SK-N-SH (cell line): ENCODE measurements at regions not wholly inside any gene's neighbourhood (a gene's known extent, or its start where the extent isn't known, plus 50 kb on each side); places are given as distances from the start of the nearest gene placed in this dataset.
A peak's percentile ranks its signal among the peaks of the same experiment; 100 is the strongest.

Source experiments
- CTCF ChIA-PET: fragments of 300-600, 350-600 bp; formaldehyde crosslinking; extraction: SDS; loops from one replicate; lab custom pipeline; 2021; lab: Yijun Ruan, JAX
- POLR2A ChIA-PET: fragments of 350-600 bp; sonication (Branson Sonifier 250); formaldehyde crosslinking; extraction: SDS; loops from one replicate; lab custom pipeline; 2020; ENCODE audit warnings: antibody characterized with exemption, inconsistent platforms; lab: Yijun Ruan, JAX
- DNase-seq: peaks from one replicate; pipeline ENCODE4 v3.0.0; 2012
- H2AFZ ChIP-seq: fragments of 200-600 bp; sonication (generic); 2 replicates; pipeline ENCODE4 v1.8.1; 2016; ENCODE audit warnings: antibody characterized with exemption, mild to moderate bottlenecking, low read depth
- H3F3A ChIP-seq: fragments of 200-600 bp; sonication (generic); replicated peaks from 2 replicates; pipeline ENCODE3; 2016; ENCODE audit warnings: antibody characterized with exemption, mild to moderate bottlenecking; ENCODE audit not compliant: insufficient read depth
- H3K27ac ChIP-seq, 2 experiments: fragments of 200-500 bp in 1 of 2; fragments of 200-600 bp in 1 of 2; sonication (Bioruptor generic) in 1 of 2; sonication (generic), shearing (Covaris generic) in 1 of 2; 2 replicates each; pipeline versions ENCODE4 v1.5.1 to v1.6.1; 2014 to 2016; ENCODE audit warnings: low read depth in 2 of 2, inconsistent platforms in 1 of 2, low read length in 1 of 2, mild to moderate bottlenecking in 1 of 2, mixed read lengths in 1 of 2
- H3K27me3 ChIP-seq: fragments of 200-600 bp; sonication (generic), shearing (Covaris generic); 2 replicates; pipeline ENCODE4 v1.6.1; 2016; ENCODE audit warnings: mixed run types; ENCODE audit not compliant: insufficient read depth
- H3K36me3 ChIP-seq, 2 experiments: fragments of 200-500 bp in 1 of 2; fragments of 200-600 bp in 1 of 2; sonication (Bioruptor generic) in 1 of 2; sonication (generic) in 1 of 2; replicated peaks in 1 of 2; 2 replicates each; pipeline versions ENCODE3 to v1.5.1; 2014 to 2016; ENCODE audit warnings: low read length in 1 of 2, mild to moderate bottlenecking in 1 of 2; ENCODE audit not compliant: insufficient read depth in 2 of 2, control insufficient read depth in 1 of 2
- H3K4me1 ChIP-seq, 2 experiments: fragments of 200-500 bp in 1 of 2; fragments of 200-600 bp in 1 of 2; sonication (Bioruptor generic) in 1 of 2; sonication (generic), shearing (Covaris generic) in 1 of 2; 2 replicates each; pipeline versions ENCODE4 v1.5.1 to v1.6.1; 2014 to 2016; ENCODE audit warnings: low read depth in 1 of 2, low read length in 1 of 2, mixed run types in 1 of 2; ENCODE audit not compliant: insufficient read depth in 2 of 2, control insufficient read depth in 1 of 2
- H3K4me2 ChIP-seq: fragments of 200-600 bp; sonication (generic), shearing (Covaris generic); 2 replicates; pipeline ENCODE4 v1.6.1; 2017; ENCODE audit warnings: mixed run types
- H3K4me3 ChIP-seq, 2 experiments: fragments of 200-500 bp in 1 of 2; fragments of 200-600 bp in 1 of 2; sonication (Bioruptor generic) in 1 of 2; sonication (generic), shearing (Covaris generic) in 1 of 2; 2 replicates each; pipeline versions ENCODE4 v1.5.1 to v1.8.1; 2014 to 2016; ENCODE audit warnings: low read depth in 2 of 2, inconsistent platforms in 1 of 2, low read length in 1 of 2, mild to moderate bottlenecking in 1 of 2, mixed read lengths in 1 of 2, moderate library complexity in 1 of 2
- H3K79me2 ChIP-seq: fragments of 200-600 bp; sonication (generic); 2 replicates; pipeline ENCODE4 v1.8.1; 2017; ENCODE audit warnings: mild to moderate bottlenecking; ENCODE audit not compliant: insufficient read depth
- H3K9ac ChIP-seq: fragments of 200-600 bp; sonication (generic); 2 replicates; pipeline ENCODE4 v1.6.1; 2017; ENCODE audit warnings: mixed run types
- H3K9me2 ChIP-seq: fragments of 200-600 bp; sonication (generic); 2 replicates; pipeline ENCODE4 v1.6.1; 2017; ENCODE audit warnings: mixed run types
- H3K9me3 ChIP-seq: fragments of 200-600 bp; sonication (generic); 2 replicates; pipeline ENCODE4 v1.6.1; 2017; ENCODE audit warnings: mixed run types, mild to moderate bottlenecking, moderate library complexity
- H4K20me1 ChIP-seq: fragments of 200-600 bp; sonication (generic); 2 replicates; pipeline ENCODE4 v1.6.1; 2017; ENCODE audit warnings: mild to moderate bottlenecking, mixed run types; ENCODE audit not compliant: insufficient read depth
- CHD2 ChIP-seq: fragments of 150-350 bp; IDR thresholded peaks from 2 replicates; pipeline ENCODE4 v1.6.1; 2018; ENCODE audit warnings: low read length; ENCODE audit not compliant: partially characterized antibody
- ELF1 ChIP-seq: IDR thresholded peaks from 2 replicates; pipeline ENCODE4 v1.4.0; 2012
- EP300 ChIP-seq, 2 experiments: IDR thresholded peaks; 2 replicates each; pipeline versions ENCODE4 v1.4.0 to v1.6.1; 2012; ENCODE audit warnings: borderline replicate concordance in 1 of 2, low read depth in 1 of 2, low read length in 1 of 2
- FOSL2 ChIP-seq: IDR thresholded peaks from 2 replicates; pipeline ENCODE4 v1.4.0; 2012; ENCODE audit warnings: low read depth, mild to moderate bottlenecking, moderate library complexity, borderline replicate concordance
- FOXM1 ChIP-seq: IDR thresholded peaks from 2 replicates; pipeline ENCODE4 v1.4.0; 2012; ENCODE audit warnings: low read depth, mild to moderate bottlenecking
- GABPA ChIP-seq: IDR thresholded peaks from 2 replicates; pipeline ENCODE4 v1.4.0; 2012; ENCODE audit warnings: low read depth, mild to moderate bottlenecking
- GATA2 ChIP-seq: sonication (generic); formaldehyde crosslinking; IDR thresholded peaks from 2 replicates; pipeline ENCODE4 v1.5.0; 2020; ENCODE audit warnings: mild to moderate bottlenecking, missing genetic modification reagents
- MEF2A ChIP-seq: IDR thresholded peaks from 2 replicates; pipeline ENCODE4 v1.4.0; 2012; ENCODE audit warnings: low read depth, borderline replicate concordance
- MXI1 ChIP-seq: IDR thresholded peaks from 2 replicates; pipeline ENCODE4 v1.6.1; 2012; ENCODE audit warnings: mild to moderate bottlenecking, low read depth, low read length, improper control_type of control experiment
- NFIC ChIP-seq: IDR thresholded peaks from 2 replicates; pipeline ENCODE4 v1.4.0; 2012; ENCODE audit warnings: borderline replicate concordance
- NRF1 ChIP-seq: IDR thresholded peaks from 2 replicates; pipeline ENCODE4 v1.6.1; 2012; ENCODE audit warnings: low read depth, mild to moderate bottlenecking, low read length
- RAD21 ChIP-seq: IDR thresholded peaks from 2 replicates; pipeline ENCODE4 v1.6.1; 2012; ENCODE audit warnings: mild to moderate bottlenecking, low read length
- RCOR1 ChIP-seq: fragments of 150-350 bp; IDR thresholded peaks from 2 replicates; pipeline ENCODE4 v1.6.1; 2017; ENCODE audit warnings: antibody characterized with exemption, low read length
- RFX5 ChIP-seq: IDR thresholded peaks from 2 replicates; pipeline ENCODE4 v1.6.1; 2012; ENCODE audit warnings: mild to moderate bottlenecking, improper control_type of control experiment, low read length
- SIN3A ChIP-seq: IDR thresholded peaks from 2 replicates; pipeline ENCODE4 v1.6.1; 2012; ENCODE audit warnings: low read depth, mild to moderate bottlenecking, low read length, moderate library complexity, borderline replicate concordance
- SMC3 ChIP-seq: IDR thresholded peaks from 2 replicates; pipeline ENCODE4 v1.6.1; 2012; ENCODE audit warnings: low read depth, low read length, improper control_type of control experiment
- TEAD4 ChIP-seq: IDR thresholded peaks from 2 replicates; pipeline ENCODE4 v1.4.0; 2012; ENCODE audit warnings: mild to moderate bottlenecking, borderline replicate concordance; ENCODE audit not compliant: insufficient read depth
- YY1 ChIP-seq: IDR thresholded peaks from 2 replicates; pipeline ENCODE4 v1.4.0; 2012; ENCODE audit warnings: low read depth, mild to moderate bottlenecking
- WGBS: methylation state at CpG from one replicate; pipeline ENCODE4 v1.1.6; 2017; ENCODE audit warnings: low lambda C conversion rate; 5-methylcytosine and 5-hydroxymethylcytosine counted together
- TF ChIP-seq, protein P1 (sequence below): IDR thresholded peaks from 2 replicates; pipeline ENCODE4; 2012
- TF ChIP-seq, protein P2 (sequence below): fragments of 150-350 bp; IDR thresholded peaks from 2 replicates; pipeline ENCODE4 v1.6.1; 2017; ENCODE audit warnings: antibody characterized with exemption, low read length, low read depth, borderline replicate concordance
- TF ChIP-seq, protein P3 (sequence below): fragments of 150-350 bp; IDR thresholded peaks from 2 replicates; pipeline ENCODE4 v1.6.1; 2016; ENCODE audit warnings: mild to moderate bottlenecking, low read depth, low read length
- TF ChIP-seq, protein P4 (sequence below): IDR thresholded peaks from 2 replicates; pipeline ENCODE4 v1.4.0; 2012; ENCODE audit warnings: low read depth
- TF ChIP-seq, protein P5 (sequence below): fragments of 200-600 bp; sonication (generic); IDR thresholded peaks from 2 replicates; pipeline ENCODE4 v1.6.1; 2017; ENCODE audit warnings: antibody characterized with exemption, mild to moderate bottlenecking, moderate library complexity

DNA sequence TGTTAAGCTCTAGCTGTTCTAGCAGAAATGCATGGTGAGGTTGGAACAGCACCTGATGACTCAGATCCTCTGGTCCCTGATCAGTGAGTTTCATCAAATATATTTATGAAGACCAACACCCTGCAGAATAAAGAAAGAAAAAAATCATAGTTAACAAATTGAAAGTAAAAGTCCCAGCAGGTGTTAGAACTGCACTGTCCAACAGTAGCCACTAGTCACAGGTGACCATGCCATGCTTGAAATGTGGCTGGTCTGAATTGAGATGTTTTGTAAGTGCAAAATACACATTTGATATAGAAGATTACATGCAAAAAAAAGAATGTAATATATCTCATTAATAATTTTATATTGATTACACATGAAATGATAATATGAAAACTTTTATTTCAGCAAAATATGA, 1010.7 kb upstream of the ZEB2 start:
- no peaks in the 10 kb centered on the region for H3K4me1 ChIP-seq
- no peak overlapping the region for H3K9ac ChIP-seq
- no peak for DNase-seq
- no peak overlapping the region for H3K4me3 ChIP-seq
- H3K79me2 ChIP-seq = no peaks in the 10 kb centered on the region
- no peaks in the 10 kb centered on the region for H3K9me2 ChIP-seq
- H4K20me1 ChIP-seq = no peaks in the 10 kb centered on the region
- H3K4me2 ChIP-seq = no peak overlapping the region
- no peaks in the 10 kb centered on the region for H3K9me3 ChIP-seq
- no peaks in the 10 kb centered on the region for H3K27me3 ChIP-seq
- CTCF ChIA-PET = no interaction called here
- H3K36me3 ChIP-seq = no peaks in the 10 kb centered on the region
- H2AFZ ChIP-seq = no peak overlapping the region
- no peaks in the 10 kb centered on the region for H3F3A ChIP-seq
- no peak overlapping the region for H3K27ac ChIP-seq
- TF ChIP-seq NFIC (no peak), RCOR1 (no peak), GATA2 (CRISPR knock-in tag) (no peak), RFX5 (no peak), CHD2 (no peak), RAD21 (no peak), FOXM1 (no peak), EP300 (IDR thresholded peaks at IDR 0.05; ENCODE audit: borderline replicate concordance in 1 of 2, low read depth in 1 of 2, low read length in 1 of 2) (no peak), MXI1 (no peak), GABPA (no peak), YY1 (no peak), NRF1 (no peak)
- TF ChIP-seq, protein P1, sequence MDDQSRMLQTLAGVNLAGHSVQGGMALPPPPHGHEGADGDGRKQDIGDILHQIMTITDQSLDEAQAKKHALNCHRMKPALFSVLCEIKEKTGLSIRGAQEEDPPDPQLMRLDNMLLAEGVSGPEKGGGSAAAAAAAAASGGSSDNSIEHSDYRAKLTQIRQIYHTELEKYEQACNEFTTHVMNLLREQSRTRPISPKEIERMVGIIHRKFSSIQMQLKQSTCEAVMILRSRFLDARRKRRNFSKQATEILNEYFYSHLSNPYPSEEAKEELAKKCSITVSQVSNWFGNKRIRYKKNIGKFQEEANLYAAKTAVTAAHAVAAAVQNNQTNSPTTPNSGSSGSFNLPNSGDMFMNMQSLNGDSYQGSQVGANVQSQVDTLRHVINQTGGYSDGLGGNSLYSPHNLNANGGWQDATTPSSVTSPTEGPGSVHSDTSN = no peak
- POLR2A ChIA-PET = no interaction called here

DNA sequence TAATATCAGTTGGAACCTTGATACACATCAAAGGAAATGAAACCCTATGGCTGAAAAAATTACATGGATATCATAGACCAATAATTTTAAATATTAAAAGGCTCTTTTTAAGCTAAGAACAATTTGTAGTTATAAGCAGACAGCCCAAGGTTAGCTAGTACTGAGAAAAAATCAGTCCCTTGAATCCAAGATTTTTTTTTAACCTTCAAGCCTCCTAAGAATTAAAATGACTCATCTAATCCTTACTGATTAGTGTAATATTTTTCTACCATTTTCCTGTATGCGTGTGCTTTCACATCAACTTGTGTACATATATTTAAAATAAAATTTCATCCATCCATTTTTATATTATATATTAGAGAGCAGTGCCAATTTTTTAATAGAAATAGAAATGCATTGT, 1004.9 kb upstream of the ZEB2 start:
- no peak for TF ChIP-seq FOXM1
- TF ChIP-seq MEF2A = no peak
- TF ChIP-seq, protein P2, sequence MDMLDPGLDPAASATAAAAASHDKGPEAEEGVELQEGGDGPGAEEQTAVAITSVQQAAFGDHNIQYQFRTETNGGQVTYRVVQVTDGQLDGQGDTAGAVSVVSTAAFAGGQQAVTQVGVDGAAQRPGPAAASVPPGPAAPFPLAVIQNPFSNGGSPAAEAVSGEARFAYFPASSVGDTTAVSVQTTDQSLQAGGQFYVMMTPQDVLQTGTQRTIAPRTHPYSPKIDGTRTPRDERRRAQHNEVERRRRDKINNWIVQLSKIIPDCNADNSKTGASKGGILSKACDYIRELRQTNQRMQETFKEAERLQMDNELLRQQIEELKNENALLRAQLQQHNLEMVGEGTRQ = no peak
- TF ChIP-seq, protein P3, sequence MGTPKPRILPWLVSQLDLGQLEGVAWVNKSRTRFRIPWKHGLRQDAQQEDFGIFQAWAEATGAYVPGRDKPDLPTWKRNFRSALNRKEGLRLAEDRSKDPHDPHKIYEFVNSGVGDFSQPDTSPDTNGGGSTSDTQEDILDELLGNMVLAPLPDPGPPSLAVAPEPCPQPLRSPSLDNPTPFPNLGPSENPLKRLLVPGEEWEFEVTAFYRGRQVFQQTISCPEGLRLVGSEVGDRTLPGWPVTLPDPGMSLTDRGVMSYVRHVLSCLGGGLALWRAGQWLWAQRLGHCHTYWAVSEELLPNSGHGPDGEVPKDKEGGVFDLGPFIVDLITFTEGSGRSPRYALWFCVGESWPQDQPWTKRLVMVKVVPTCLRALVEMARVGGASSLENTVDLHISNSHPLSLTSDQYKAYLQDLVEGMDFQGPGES = no peak
- no peak for TF ChIP-seq GATA2 (CRISPR knock-in tag)
- no peak for TF ChIP-seq FOSL2
- TF ChIP-seq, protein P4, sequence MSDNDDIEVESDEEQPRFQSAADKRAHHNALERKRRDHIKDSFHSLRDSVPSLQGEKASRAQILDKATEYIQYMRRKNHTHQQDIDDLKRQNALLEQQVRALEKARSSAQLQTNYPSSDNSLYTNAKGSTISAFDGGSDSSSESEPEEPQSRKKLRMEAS = no peak
- TF ChIP-seq ELF1 = no peak
- TF ChIP-seq SMC3 = no peak
- no peak for TF ChIP-seq EP300 (IDR thresholded peaks at IDR 0.05; ENCODE audit: borderline replicate concordance in 1 of 2, low read depth in 1 of 2, low read length in 1 of 2)
- TF ChIP-seq TEAD4 = no peak
- TF ChIP-seq, protein P5, sequence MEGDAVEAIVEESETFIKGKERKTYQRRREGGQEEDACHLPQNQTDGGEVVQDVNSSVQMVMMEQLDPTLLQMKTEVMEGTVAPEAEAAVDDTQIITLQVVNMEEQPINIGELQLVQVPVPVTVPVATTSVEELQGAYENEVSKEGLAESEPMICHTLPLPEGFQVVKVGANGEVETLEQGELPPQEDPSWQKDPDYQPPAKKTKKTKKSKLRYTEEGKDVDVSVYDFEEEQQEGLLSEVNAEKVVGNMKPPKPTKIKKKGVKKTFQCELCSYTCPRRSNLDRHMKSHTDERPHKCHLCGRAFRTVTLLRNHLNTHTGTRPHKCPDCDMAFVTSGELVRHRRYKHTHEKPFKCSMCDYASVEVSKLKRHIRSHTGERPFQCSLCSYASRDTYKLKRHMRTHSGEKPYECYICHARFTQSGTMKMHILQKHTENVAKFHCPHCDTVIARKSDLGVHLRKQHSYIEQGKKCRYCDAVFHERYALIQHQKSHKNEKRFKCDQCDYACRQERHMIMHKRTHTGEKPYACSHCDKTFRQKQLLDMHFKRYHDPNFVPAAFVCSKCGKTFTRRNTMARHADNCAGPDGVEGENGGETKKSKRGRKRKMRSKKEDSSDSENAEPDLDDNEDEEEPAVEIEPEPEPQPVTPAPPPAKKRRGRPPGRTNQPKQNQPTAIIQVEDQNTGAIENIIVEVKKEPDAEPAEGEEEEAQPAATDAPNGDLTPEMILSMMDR = no peak
- TF ChIP-seq NFIC = no peak
- no peak for TF ChIP-seq SIN3A
- TF ChIP-seq YY1 = no peak
- TF ChIP-seq, all 33 proteins: peak for 0
- no peaks in the 10 kb centered on the region for H3F3A ChIP-seq
- H3K27ac ChIP-seq = no peak overlapping the region
- no peaks in the 10 kb centered on the region for H3K36me3 ChIP-seq
- H3K79me2 ChIP-seq = no peaks in the 10 kb centered on the region
- H3K9me3 ChIP-seq = no peaks in the 10 kb centered on the region
- WGBS = 69% methylated on average over 1 of the region's 1 CpG
- H3K9ac ChIP-seq = no peak overlapping the region
- CTCF ChIA-PET = interaction anchor here (0.6 kb wide), 1 partner anchor 218 kb away, joined by 3 read pairs; no protein-coding TSS in a partner anchor
- no peak for DNase-seq
- H3K4me1 ChIP-seq = no peaks in the 10 kb centered on the region
- no peaks in the 10 kb centered on the region for H3K9me2 ChIP-seq
- H3K4me3 ChIP-seq = no peak overlapping the region
- no peaks in the 10 kb centered on the region for H3K27me3 ChIP-seq
- POLR2A ChIA-PET = no interaction called here
- no peaks in the 10 kb centered on the region for H4K20me1 ChIP-seq
- peak overlapping the region; percentile 70; the same call in 1 of the 2 replicates for H2AFZ ChIP-seq
- no peak overlapping the region for H3K4me2 ChIP-seq
